ENCODE measurements at regions not wholly inside any gene's neighbourhood (a gene's known extent, or its start where the extent isn't known, plus 50 kb on each side); places are given as distances from the start of the nearest gene placed in this dataset.
"Not testable (repeated sequence)": the region's sequence is repeated elsewhere in the genome, so short reads cannot be mapped to it uniquely, and the experiment has no call there.

GRCh38 chr16:80915079-80915450 is 91.6 kb downstream of the CMC2 start:
- DNase-seq, result no peak

GRCh38 chr16:80914379-80915078 is 92.2 kb downstream of the CMC2 start:
- no peak for DNase-seq

DNA sequence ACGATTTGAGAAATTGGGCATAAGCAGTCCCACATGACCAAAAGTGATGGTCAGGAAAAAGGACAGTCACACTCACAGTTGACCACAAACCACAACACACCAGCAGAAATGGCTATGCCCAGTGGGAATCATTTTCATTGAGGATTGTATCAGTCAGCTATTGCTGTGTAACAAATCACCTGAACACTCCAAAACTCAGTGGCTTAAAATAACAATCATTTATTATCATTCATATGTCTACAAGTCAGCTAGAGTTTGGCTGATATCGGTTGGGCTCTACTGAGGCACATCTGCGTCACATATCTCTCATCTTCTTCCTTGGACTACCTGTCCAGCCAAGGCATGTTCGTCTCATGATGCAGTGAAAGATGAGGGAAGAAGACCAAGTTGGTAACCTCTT is 93.3 kb downstream of the CMC2 start:
- no peak for DNase-seq

DNA sequence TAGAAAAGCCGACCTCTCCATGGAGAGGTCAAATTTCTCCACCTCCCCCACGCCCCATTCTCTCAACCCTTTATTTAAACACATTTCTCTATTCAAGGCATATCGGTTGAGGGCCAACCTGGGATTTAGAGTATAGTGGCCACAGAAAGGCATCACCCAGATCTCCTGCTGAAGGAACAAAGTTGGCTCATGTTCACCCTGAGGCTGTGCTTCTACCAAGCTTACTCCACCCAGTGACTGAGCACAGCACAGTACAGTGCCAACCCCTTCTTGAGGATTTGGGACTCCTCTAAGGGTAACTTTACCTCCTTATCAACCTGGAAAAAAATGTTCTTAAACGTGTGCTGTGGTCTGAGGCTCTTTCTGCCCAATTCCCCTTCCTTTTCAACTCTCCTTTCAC is 94.0 kb downstream of the CMC2 start:
- DNase-seq, result no peak

GRCh38 chr16:80910434-80910833 is 96.3 kb downstream of the CMC2 start:
- no peak for DNase-seq

DNA sequence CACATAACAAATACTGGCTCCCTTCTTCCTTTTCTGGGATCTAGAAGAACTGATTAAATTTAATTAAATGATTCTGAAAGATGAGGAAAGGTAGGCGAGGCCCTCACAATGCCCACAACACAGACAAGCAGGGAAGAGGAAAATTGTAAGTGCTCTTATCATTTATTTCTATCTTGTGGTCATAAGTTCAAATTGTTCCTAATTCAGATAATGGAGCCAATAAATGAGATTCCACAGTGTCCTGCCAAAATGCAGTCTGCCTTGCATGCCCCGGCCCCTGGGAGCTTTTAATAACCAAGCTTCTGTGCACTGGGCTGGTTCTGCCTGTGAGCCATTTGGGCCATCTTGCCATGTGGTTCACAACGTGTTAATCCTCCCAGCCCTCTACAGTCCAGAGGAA is 97.0 kb downstream of the CMC2 start:
- no peak for DNase-seq

DNA sequence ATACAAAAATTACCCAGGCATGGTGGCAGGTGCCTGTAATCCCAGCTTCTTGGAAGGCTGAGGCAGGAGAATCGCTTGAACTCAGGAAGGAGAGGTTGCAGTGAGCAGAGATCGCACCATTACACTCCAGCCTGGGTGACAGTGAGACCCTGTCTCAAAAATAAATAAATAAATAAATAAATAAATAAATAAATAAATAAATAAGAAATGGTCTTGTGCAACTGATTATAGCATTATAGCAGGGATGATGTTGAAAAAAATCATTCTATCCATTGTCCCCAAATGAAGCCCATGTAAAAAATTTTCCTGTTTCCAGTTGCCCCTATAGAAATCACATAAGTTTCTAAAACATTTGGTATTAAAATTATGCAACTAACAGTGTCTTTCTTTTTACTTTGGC is 100.5 kb downstream of the CMC2 start:
- DNase-seq, result not testable (repeated sequence)

GRCh38 chr16:80903616-80904015 is 99.2 kb upstream of the CDYL2 start:
- no peak for DNase-seq

DNA sequence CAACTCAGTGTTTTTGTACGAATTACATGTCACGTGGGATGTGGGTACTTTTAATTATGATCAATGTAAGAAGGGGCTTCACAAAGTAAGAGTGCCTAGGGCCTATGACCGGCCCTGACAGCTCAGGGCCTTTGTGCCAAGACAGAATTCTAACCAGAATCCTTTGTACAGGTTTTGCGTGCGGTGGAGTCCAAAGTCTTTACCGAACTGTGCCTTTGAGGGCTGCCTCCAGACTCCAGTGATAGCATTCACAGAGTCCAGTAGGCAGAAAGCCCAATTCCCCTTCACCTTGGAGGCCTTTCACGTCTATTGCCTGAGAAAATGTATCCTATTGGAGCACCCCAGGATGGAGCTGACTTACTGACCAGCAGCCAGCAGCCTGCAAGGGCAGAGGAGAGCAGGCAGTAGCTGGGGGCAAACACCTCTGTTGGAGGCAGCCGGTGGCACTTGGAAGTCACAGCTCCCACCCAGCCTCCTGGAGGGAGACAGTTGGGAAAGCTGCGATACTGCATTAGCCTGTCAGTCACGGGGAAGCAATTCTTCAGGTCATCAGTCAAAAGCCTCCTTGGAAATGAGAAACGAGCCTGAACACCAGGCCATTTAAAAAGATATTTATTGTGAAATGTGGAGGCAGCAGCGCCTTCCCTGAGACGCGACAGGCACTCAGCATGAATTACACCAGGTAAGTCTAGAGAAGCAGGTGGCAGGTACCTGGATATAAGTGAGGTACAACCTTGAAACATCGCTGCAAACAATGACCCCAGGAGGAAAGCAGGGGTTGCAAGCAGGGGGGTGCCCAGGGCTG is 98.1 kb upstream of the CDYL2 start:
- no peak for DNase-seq

GRCh38 chr16:80900593-80900954 is 96.2 kb upstream of the CDYL2 start:
- no peak for DNase-seq

DNA sequence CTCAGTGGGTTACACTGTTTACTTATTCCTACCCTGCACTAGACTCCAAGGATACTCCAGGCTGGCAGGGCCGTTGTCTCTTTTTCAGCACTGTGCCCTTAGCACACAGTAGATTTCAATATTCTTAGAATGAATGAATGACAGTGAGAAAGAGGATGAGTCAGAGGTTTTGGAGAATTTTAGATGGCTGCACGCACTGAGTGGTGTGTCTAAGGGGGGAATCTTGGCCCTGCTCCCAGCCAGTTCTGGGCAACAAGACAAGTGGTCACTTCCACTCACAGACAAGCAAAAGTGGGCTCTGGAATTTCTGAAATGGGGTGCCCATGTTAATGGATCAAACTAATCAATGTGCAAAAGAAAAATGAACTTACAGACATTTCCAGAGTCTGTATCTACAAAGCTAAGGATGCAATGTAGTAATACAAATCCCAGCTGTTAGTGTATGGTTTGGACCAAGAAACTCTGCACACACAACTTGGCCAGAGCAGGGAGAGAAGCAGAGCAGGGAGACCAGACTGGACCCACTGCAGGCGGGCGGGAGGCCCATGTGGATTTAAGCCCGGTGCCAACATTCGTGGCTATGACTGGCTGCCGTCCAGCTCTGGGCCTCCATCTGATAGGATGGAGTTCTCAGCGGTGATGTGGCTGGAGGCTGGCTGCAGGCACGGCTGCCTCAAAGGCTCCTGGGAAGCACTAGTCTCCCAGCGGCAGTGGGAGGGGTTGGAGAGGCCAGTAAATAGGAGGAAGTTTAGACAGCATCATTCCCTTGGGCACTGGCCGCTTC is 95.6 kb upstream of the CDYL2 start:
- DNase-seq, result no peak

- DNase-seq, result no peak
These were observed 92.4 kb upstream of the CDYL2 start for GRCh38 chr16:80896776-80897175.

- DNase-seq, result no peak
These were observed 89.7 kb upstream of the CDYL2 start for GRCh38 chr16:80894091-80894490.

DNA sequence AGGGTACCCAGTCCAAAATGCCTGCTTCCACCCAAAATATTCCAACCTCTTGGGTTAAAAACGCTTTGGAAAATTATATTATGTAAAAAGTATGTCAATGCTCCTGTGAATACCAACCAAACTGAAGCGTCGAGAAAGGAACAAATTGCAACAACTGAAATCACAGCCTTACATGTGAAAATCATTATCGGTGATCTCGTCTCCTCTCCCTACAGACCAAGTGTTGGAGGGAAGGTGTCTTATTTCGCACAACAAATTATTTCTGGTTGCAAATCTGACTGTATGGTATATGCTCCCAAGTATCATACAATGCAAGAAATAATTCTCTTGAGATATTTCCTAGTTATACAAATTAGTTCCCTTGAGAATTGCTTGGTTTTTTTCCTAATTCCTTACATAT is 89.3 kb upstream of the CDYL2 start:
- no peak for DNase-seq

- DNase-seq, result not testable (repeated sequence)
These were observed 88.0 kb upstream of the CDYL2 start for GRCh38 chr16:80892395-80892794.

- no peak for DNase-seq
These were observed 85.5 kb upstream of the CDYL2 start for GRCh38 chr16:80889779-80890359.

DNA sequence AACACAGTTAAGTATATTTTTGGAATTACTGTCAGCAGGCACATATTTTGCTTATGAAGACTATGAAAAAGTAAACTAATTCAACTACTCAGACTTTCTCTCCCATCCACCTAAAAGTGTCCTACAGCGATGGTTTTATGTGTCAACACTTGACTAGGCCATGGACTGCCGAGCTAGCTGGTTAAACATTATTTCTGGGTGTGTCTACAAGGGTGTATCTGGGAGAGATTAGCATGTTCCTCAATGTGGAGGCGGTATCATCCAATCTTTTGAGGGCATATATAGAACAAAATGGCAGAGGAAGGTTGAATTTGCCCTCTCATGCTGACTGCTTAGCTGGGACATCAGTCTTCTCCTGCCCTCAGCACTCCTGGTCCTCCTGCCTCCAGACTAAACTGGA is 82.7 kb upstream of the CDYL2 start:
- no peak for DNase-seq

- DNase-seq, result no peak
These were observed 79.4 kb upstream of the CDYL2 start for GRCh38 chr16:80883816-80884215.

GRCh38 chr16:80883159-80883642 is 78.8 kb upstream of the CDYL2 start:
- peak; percentile 73 for DNase-seq

DNA sequence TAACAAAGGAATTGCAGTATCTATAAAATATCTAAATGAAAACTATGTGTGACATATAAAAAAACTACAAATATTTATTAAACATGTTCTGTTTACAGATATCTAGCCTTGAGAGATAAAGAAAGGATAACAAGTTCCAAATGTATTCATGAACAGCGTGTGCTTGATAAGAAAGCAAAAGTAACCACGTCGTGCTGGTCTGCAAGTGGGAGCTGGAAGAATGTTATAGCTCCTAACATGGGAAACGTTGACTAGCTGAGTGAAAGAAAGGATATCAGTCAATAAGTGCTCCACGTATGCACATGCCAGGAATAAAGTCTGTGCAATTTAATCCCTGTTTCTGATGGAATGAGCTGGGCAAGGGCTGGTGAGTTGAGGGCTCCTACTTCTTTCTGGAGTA is 71.2 kb upstream of the CDYL2 start:
- DNase-seq, result no peak

DNA sequence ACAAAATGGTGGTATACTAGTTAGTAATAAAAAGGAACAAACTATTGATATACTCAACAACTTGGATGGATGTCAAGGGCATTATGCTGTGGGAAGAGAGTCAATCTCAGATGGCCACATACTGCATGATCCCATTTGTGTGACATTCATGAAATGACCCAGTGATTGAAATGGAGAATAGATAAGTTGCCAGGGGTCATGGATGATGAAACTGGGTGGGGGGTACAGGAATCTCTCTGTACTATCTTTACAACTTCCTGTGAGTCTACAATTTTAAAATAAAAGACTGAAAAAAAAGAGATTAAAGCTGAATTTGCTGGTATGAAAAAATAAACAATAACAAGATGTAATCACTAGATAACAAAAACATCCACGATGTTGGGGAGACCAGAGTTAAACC is 70.5 kb upstream of the CDYL2 start:
- no peak for DNase-seq

- DNase-seq, result no peak
These were observed 57.8 kb upstream of the CDYL2 start for GRCh38 chr16:80862160-80862705.
